H1 (cell line): ENCODE measurements at regions not wholly inside any gene's neighbourhood (a gene's known extent, or its start where the extent isn't known, plus 50 kb on each side); places are given as distances from the start of the nearest gene placed in this dataset.

Experiments
- CTCF ChIA-PET: fragments of 300-600 bp; sonication (Branson Sonifier 250); formaldehyde crosslinking; loops from one replicate; lab custom pipeline; 2021; ENCODE audit not compliant: partially characterized antibody; lab: Charles Lee
- POLR2A ChIA-PET: fragments of 300-600 bp; sonication (Branson Sonifier 250); formaldehyde crosslinking; loops from one replicate; lab custom pipeline; 2021; ENCODE audit warnings: inconsistent platforms; ENCODE audit not compliant: partially characterized antibody; lab: Charles Lee
- DNase-seq, 2 experiments: peaks; one replicate each; pipeline versions ENCODE4 v3.0.0 to v3.0.0-alpha.2; 2010 to 2022; ENCODE audit warnings: low spot score in 2 of 2, low read depth in 1 of 2, mixed read lengths in 1 of 2
- FAIRE-seq: peaks from 2 replicates; lab custom pipeline; 2011; peaks lifted over from hg19 to GRCh38; lab: Jason Lieb, UNC
- H2AFZ ChIP-seq: 2 replicates; pipeline ENCODE4 v1.8.1; 2012; ENCODE audit warnings: low read length, inconsistent platforms
- H2AK5ac ChIP-seq: 2 replicates; pipeline ENCODE4 v1.6.1; 2013; ENCODE audit warnings: low read depth, low read length
- H2BK120ac ChIP-seq: replicated peaks from 2 replicates; pipeline ENCODE3; 2013; ENCODE audit warnings: low read depth, low read length, inconsistent platforms
- H2BK12ac ChIP-seq: 2 replicates; pipeline ENCODE4 v1.6.1; 2013; ENCODE audit warnings: low read depth, low read length
- H2BK15ac ChIP-seq: 2 replicates; pipeline ENCODE4 v1.6.1; 2013; ENCODE audit warnings: low read length
- H2BK20ac ChIP-seq: 2 replicates; pipeline ENCODE4 v1.6.1; 2013; ENCODE audit warnings: low read length
- H2BK5ac ChIP-seq: 2 replicates; pipeline ENCODE4 v1.6.1; 2013; ENCODE audit warnings: low read depth, low read length
- H3K14ac ChIP-seq: 2 replicates; pipeline ENCODE4 v1.6.1; 2013; ENCODE audit warnings: inconsistent platforms; ENCODE audit not compliant: insufficient read length
- H3K18ac ChIP-seq: 2 replicates; pipeline ENCODE4 v1.6.1; 2013; ENCODE audit warnings: low read length; ENCODE audit errors: extremely low read depth
- H3K23ac ChIP-seq: 2 replicates; pipeline ENCODE4 v1.6.1; 2013; ENCODE audit warnings: inconsistent platforms; ENCODE audit not compliant: insufficient read length
- H3K23me2 ChIP-seq: 2 replicates; pipeline ENCODE4 v1.6.1; 2013; ENCODE audit warnings: low read depth, low read length
- H3K27ac ChIP-seq: 2 replicates; pipeline ENCODE4 v1.6.1; 2011; ENCODE audit warnings: low read depth, low read length, inconsistent platforms
- H3K27me3 ChIP-seq, 4 experiments: replicated peaks in 1 of 4; 1 replicate in 1 of 4; 2 replicates in 3 of 4; pipeline versions ENCODE4 v1.6.1 to v1.8.1; 2011 to 2013; ENCODE audit warnings: low read length in 3 of 4, mild to moderate bottlenecking in 3 of 4, inconsistent platforms in 2 of 4, mixed read lengths in 2 of 4, moderate library complexity in 1 of 4; ENCODE audit not compliant: control insufficient read depth in 3 of 4, insufficient read depth in 3 of 4; ENCODE audit errors: extremely low read depth in 1 of 4
- H3K36me3 ChIP-seq, 4 experiments: 2 replicates each; pipeline versions ENCODE4 v1.6.1 to v1.8.1; 2011 to 2013; ENCODE audit warnings: mild to moderate bottlenecking in 4 of 4, low read length in 3 of 4, moderate library complexity in 2 of 4, control low read depth in 1 of 4, inconsistent platforms in 1 of 4; ENCODE audit not compliant: insufficient read depth in 4 of 4, control insufficient read depth in 2 of 4
- H3K4ac ChIP-seq: replicated peaks from 2 replicates; pipeline ENCODE3; 2013; ENCODE audit warnings: low read length, low read depth, mixed read lengths, inconsistent platforms; ENCODE audit not compliant: insufficient read length
- H3K4me1 ChIP-seq, 4 experiments: replicated peaks in 1 of 4; 1 replicate in 1 of 4; 2 replicates in 3 of 4; pipeline versions ENCODE4 v1.6.1 to v1.8.1; 2011 to 2013; ENCODE audit warnings: low read length in 3 of 4, inconsistent platforms in 2 of 4, mixed read lengths in 1 of 4; ENCODE audit not compliant: insufficient read depth in 4 of 4, control insufficient read depth in 3 of 4
- H3K4me2 ChIP-seq, 2 experiments: 2 replicates each; pipeline versions ENCODE4 v1.6.1 to v1.8.1; 2011 to 2013; ENCODE audit warnings: low read depth in 2 of 2, low read length in 2 of 2, control low read depth in 1 of 2, inconsistent platforms in 1 of 2, mild to moderate bottlenecking in 1 of 2; ENCODE audit not compliant: insufficient read depth in 1 of 2
- H3K4me3 ChIP-seq, 4 experiments: fragments of 200-600, 300-600 bp in 1 of 4; sonication (generic), shearing (Covaris generic), sonication (Bioruptor Twin) in 1 of 4; 2 replicates each; pipeline versions ENCODE4 v1.5.1 to v1.8.1; 2011 to 2016; ENCODE audit warnings: low read length in 4 of 4, low read depth in 3 of 4, control low read depth in 2 of 4, inconsistent platforms in 2 of 4, mild to moderate bottlenecking in 2 of 4, mixed read lengths in 1 of 4, moderate library complexity in 1 of 4; ENCODE audit not compliant: insufficient read depth in 2 of 4; ENCODE audit errors: extremely low read depth in 1 of 4
- H3K56ac ChIP-seq: replicated peaks from 2 replicates; pipeline ENCODE3; 2013; ENCODE audit warnings: low read depth, mild to moderate bottlenecking, mixed read lengths, low read length, inconsistent platforms; ENCODE audit not compliant: insufficient read length
- H3K79me1 ChIP-seq: 2 replicates; pipeline ENCODE4 v1.6.1; 2013; ENCODE audit warnings: low read depth, low read length, control low read depth
- H3K79me2 ChIP-seq, 2 experiments: 2 replicates each; pipeline versions ENCODE4 v1.6.1 to v1.8.1; 2012 to 2013; ENCODE audit warnings: low read length in 2 of 2, mild to moderate bottlenecking in 2 of 2, inconsistent platforms in 1 of 2; ENCODE audit not compliant: insufficient read depth in 2 of 2, control insufficient read depth in 1 of 2
- H3K9ac ChIP-seq, 4 experiments: replicated peaks in 1 of 4; 1 replicate in 1 of 4; 2 replicates in 3 of 4; pipeline versions ENCODE4 v1.6.1 to v1.8.1; 2011 to 2013; ENCODE audit warnings: low read depth in 3 of 4, low read length in 3 of 4, control low read depth in 2 of 4, mild to moderate bottlenecking in 2 of 4, moderate library complexity in 2 of 4, inconsistent platforms in 1 of 4; ENCODE audit errors: extremely low read depth in 1 of 4
- H3K9me3 ChIP-seq, 2 experiments: 2 replicates each; pipeline versions ENCODE4 v1.6.1 to v1.8.1; 2012 to 2013; ENCODE audit warnings: mild to moderate bottlenecking in 2 of 2, moderate library complexity in 2 of 2, control low read depth in 1 of 2, inconsistent platforms in 1 of 2, low read depth in 1 of 2, low read length in 1 of 2, mixed read lengths in 1 of 2; ENCODE audit not compliant: insufficient read depth in 2 of 2
- H4K20me1 ChIP-seq, 2 experiments: replicated peaks in 1 of 2; 2 replicates each; pipeline versions ENCODE3 to v1.8.1; 2011 to 2013; ENCODE audit warnings: inconsistent platforms in 2 of 2, low read length in 2 of 2, mild to moderate bottlenecking in 1 of 2; ENCODE audit not compliant: insufficient read depth in 2 of 2, control insufficient read depth in 1 of 2
- H4K5ac ChIP-seq: 2 replicates; pipeline ENCODE4 v1.6.1; 2013; ENCODE audit warnings: low read length, low read depth, mixed read lengths, inconsistent platforms; ENCODE audit not compliant: insufficient read length
- H4K8ac ChIP-seq: 2 replicates; pipeline ENCODE4 v1.8.0; 2013; ENCODE audit warnings: mild to moderate bottlenecking, moderate library complexity, low read length, inconsistent platforms; ENCODE audit not compliant: insufficient read depth; ENCODE audit errors: extremely low read depth
- H4K91ac ChIP-seq: replicated peaks from 2 replicates; pipeline ENCODE3; 2013; ENCODE audit warnings: low read length, mixed read lengths, inconsistent platforms; ENCODE audit not compliant: insufficient read length
- BRCA1 ChIP-seq: IDR thresholded peaks from 2 replicates; pipeline ENCODE4 v1.6.1; 2012; ENCODE audit warnings: low read depth, low read length, improper control_type of control experiment
- GABPA ChIP-seq: IDR thresholded peaks from 2 replicates; pipeline ENCODE4 v1.6.1; 2011; ENCODE audit warnings: mild to moderate bottlenecking, low read length, moderate library complexity, borderline replicate concordance; ENCODE audit not compliant: insufficient read depth
- KDM5A ChIP-seq: fragments of 200-600 bp; IDR thresholded peaks from 2 replicates; pipeline ENCODE4 v1.7.1; 2012; ENCODE audit warnings: mild to moderate bottlenecking, low read length, inconsistent platforms, mixed read lengths
- POU5F1 ChIP-seq: IDR thresholded peaks from 2 replicates; pipeline ENCODE4 v1.6.1; 2011; ENCODE audit warnings: low read depth, mild to moderate bottlenecking, low read length, moderate library complexity
- RXRA ChIP-seq: IDR thresholded peaks from 2 replicates; pipeline ENCODE4 v1.6.1; 2011; ENCODE audit warnings: low read depth, mild to moderate bottlenecking, low read length, moderate library complexity; ENCODE audit not compliant: insufficient read depth
- SIX5 ChIP-seq: IDR thresholded peaks from 2 replicates; pipeline ENCODE4 v1.6.1; 2011; ENCODE audit warnings: mild to moderate bottlenecking, low read depth, low read length
- SRF ChIP-seq: IDR thresholded peaks from 2 replicates; pipeline ENCODE4 v1.6.1; 2011; ENCODE audit warnings: mild to moderate bottlenecking, low read depth, low read length, moderate library complexity
- TCF12 ChIP-seq: IDR thresholded peaks from 2 replicates; pipeline ENCODE4 v1.6.1; 2011; ENCODE audit warnings: low read depth, mild to moderate bottlenecking, low read length
- TEAD4 ChIP-seq: IDR thresholded peaks from 2 replicates; pipeline ENCODE4 v1.6.1; 2012; ENCODE audit warnings: low read depth, low read length, inconsistent platforms, mixed read lengths
- USF2 ChIP-seq: IDR thresholded peaks from 2 replicates; pipeline ENCODE4 v1.6.1; 2011; ENCODE audit warnings: low read length, improper control_type of control experiment
- WGBS, 2 experiments: shearing (Covaris generic) in 1 of 2; methylation state at CpG; one replicate each; pipeline versions ENCODE4 v1.1.6 to v1.1.7; 2013 to 2015; ENCODE audit warnings: low lambda C conversion rate in 2 of 2, mixed read lengths in 2 of 2, inconsistent platforms in 1 of 2, low coverage in 1 of 2, missing lambda C conversion rate in 1 of 2; ENCODE audit not compliant: insufficient replicate concordance in 2 of 2, insufficient coverage in 1 of 2, insufficient read length in 1 of 2; ENCODE audit errors: extremely low coverage in 1 of 2, missing lambda C conversion rate in 1 of 2; 5-methylcytosine and 5-hydroxymethylcytosine counted together

GRCh38 chr7:131112431-131112830, 215.2 kb upstream of the MKLN1 start:
- Histone ChIP-seq H3K9ac (no peak overlapping the region), H3K79me1 (no peaks in the 10 kb centered on the region), H3K4me1 (peaks cover 13 to 22% (median 19%) of the 10 kb centered on the region in 4 experiments; a peak in 6 of 7 replicates), H2BK20ac (no peak overlapping the region), H2AK5ac (no peak overlapping the region), H3K27me3 (peaks cover 0 to 7% (median 5%) of the 10 kb centered on the region in 4 experiments; a peak in 6 of 7 replicates), H4K5ac (no peak overlapping the region), H3K9me3 (no peaks in the 10 kb centered on the region), H3K23ac (no peak overlapping the region), H3K23me2 (peaks cover 18% of the 10 kb centered on the region; the same call in 1 of the 2 replicates), H4K20me1 (no peaks in the 10 kb centered on the region), H2BK5ac (no peak overlapping the region), H3K18ac (no peak overlapping the region), H3K27ac (no peak overlapping the region), H3K4ac (no peak overlapping the region), H2BK120ac (no peak overlapping the region), H2BK12ac (no peak overlapping the region), H3K14ac (no peak overlapping the region), H3K4me3 (no peak overlapping the region), H3K79me2 (0 out of 4 replicates have a peak, but pooled peaks cover 0 to 3% of the 10 kb centered on the region in 2 experiments), H4K91ac (no peak overlapping the region), H3K36me3 (no peaks in the 10 kb centered on the region), H4K8ac (no peak overlapping the region), H2AFZ (no peak overlapping the region), H3K4me2 (no peak overlapping the region), H3K56ac (no peak overlapping the region), H2BK15ac (no peak overlapping the region)
- ChIA-PET POLR2A (no interaction called here), CTCF (interaction anchor here (1.2 to 1.9 kb wide), 3 partner anchors 44 to 131 kb away, joined by 3 to 4 read pairs (median 4); no protein-coding TSS in a partner anchor)
- 93% methylated on average over 1 of the region's 1 CpG; no CpG with 5 or more reads in 1 of the 2 experiments for WGBS, 2 experiments
- DNase-seq: no peak
- no peak for FAIRE-seq
- TF ChIP-seq USF2: no peak
- no peak for TF ChIP-seq GABPA
- no peak for TF ChIP-seq SIX5
- TF ChIP-seq TCF12: no peak
- no peak for TF ChIP-seq KDM5A
- TF ChIP-seq POU5F1: no peak
- no peak for TF ChIP-seq SRF
- no peak for TF ChIP-seq TEAD4
- TF ChIP-seq RXRA: no peak
- no peak for TF ChIP-seq BRCA1
